Stimulated activated CD4-positive, alpha-beta T cell treated with anti-CD3 and anti-CD28 coated beads, Interleukin-12 subunit alpha, Interleukin-12 subunit beta, amount 100 ng/mL, for 48 hours (primary cell): ENCODE measurements at regions not wholly inside any gene's neighbourhood (a gene's known extent, or its start where the extent isn't known, plus 50 kb on each side); places are given as distances from the start of the nearest gene placed in this dataset.

Experiments
- DNase-seq, 3 donors: peaks; one replicate each; pipeline ENCODE4 v3.0.0-alpha.2; 2020; ENCODE audit warnings: low read depth in 2 of 3, low spot score in 1 of 3

- DNase-seq = no peak
Observed at GRCh38 chr4:30930276-30930675, 210.1 kb downstream of the PCDH7 start.

- no peak for DNase-seq
Observed at GRCh38 chr4:30932581-30932980, 212.4 kb downstream of the PCDH7 start.

- DNase-seq = no peak
Observed at GRCh38 chr4:30939069-30939468, 218.9 kb downstream of the PCDH7 start.

GRCh38 chr4:30939684-30940083 is 219.5 kb downstream of the PCDH7 start:
- DNase-seq = no peak

GRCh38 chr4:30941641-30942040 is 221.5 kb downstream of the PCDH7 start:
- no peak for DNase-seq

- DNase-seq = no peak
Observed at GRCh38 chr4:30943356-30943755, 223.2 kb downstream of the PCDH7 start.

- DNase-seq = no peak
Observed at GRCh38 chr4:30945586-30945985, 225.4 kb downstream of the PCDH7 start.

GRCh38 chr4:30946288-30946687 is 226.1 kb downstream of the PCDH7 start:
- DNase-seq = no peak

- DNase-seq = no peak
Observed at GRCh38 chr4:30948653-30949052, 228.5 kb downstream of the PCDH7 start.

- no peak for DNase-seq
Observed at GRCh38 chr4:30950737-30951136, 230.6 kb downstream of the PCDH7 start.

GRCh38 chr4:30952526-30953219 is 232.5 kb downstream of the PCDH7 start:
- no peak for DNase-seq

- DNase-seq = no peak
Observed at GRCh38 chr4:30953799-30954198, 233.6 kb downstream of the PCDH7 start.

GRCh38 chr4:30956916-30957315 is 236.7 kb downstream of the PCDH7 start:
- no peak for DNase-seq

GRCh38 chr4:30957706-30958105 is 237.5 kb downstream of the PCDH7 start:
- DNase-seq = no peak

GRCh38 chr4:30959781-30960485 is 239.8 kb downstream of the PCDH7 start:
- no peak for DNase-seq

GRCh38 chr4:30962939-30963338 is 242.8 kb downstream of the PCDH7 start:
- no peak for DNase-seq

- DNase-seq = no peak
Observed at GRCh38 chr4:30968926-30969325, 248.8 kb downstream of the PCDH7 start.

GRCh38 chr4:30972542-30972941 is 252.4 kb downstream of the PCDH7 start:
- DNase-seq = no peak

- DNase-seq = no peak
Observed at GRCh38 chr4:30973993-30974392, 253.8 kb downstream of the PCDH7 start.

- no peak for DNase-seq
Observed at GRCh38 chr4:30979402-30979801, 259.2 kb downstream of the PCDH7 start.

GRCh38 chr4:30989508-30989907 is 269.3 kb downstream of the PCDH7 start:
- no peak for DNase-seq

- DNase-seq = no peak
Observed at GRCh38 chr4:30996841-30997240, 276.7 kb downstream of the PCDH7 start.

- DNase-seq = no peak
Observed at GRCh38 chr4:31005037-31005436, 284.9 kb downstream of the PCDH7 start.
